PC-9 (cell line): ENCODE measurements at regions not wholly inside any gene's neighbourhood (a gene's known extent, or its start where the extent isn't known, plus 50 kb on each side); places are given as distances from the start of the nearest gene placed in this dataset.

ENCODE experiments used
- EZH2 ChIP-seq: fragments of 200-600 bp; sonication (generic); IDR thresholded peaks from 2 replicates; pipeline ENCODE4 v1.8.0; 2017; ENCODE audit warnings: antibody characterized with exemption, low read depth
- TF ChIP-seq, protein P1 (sequence below): fragments of 200-600 bp; sonication (generic); conservative IDR thresholded peaks from 2 replicates; pipeline ENCODE4 v1.6.1; 2017; ENCODE audit warnings: mixed run types, antibody characterized with exemption, mild to moderate bottlenecking, moderate library complexity

DNA sequence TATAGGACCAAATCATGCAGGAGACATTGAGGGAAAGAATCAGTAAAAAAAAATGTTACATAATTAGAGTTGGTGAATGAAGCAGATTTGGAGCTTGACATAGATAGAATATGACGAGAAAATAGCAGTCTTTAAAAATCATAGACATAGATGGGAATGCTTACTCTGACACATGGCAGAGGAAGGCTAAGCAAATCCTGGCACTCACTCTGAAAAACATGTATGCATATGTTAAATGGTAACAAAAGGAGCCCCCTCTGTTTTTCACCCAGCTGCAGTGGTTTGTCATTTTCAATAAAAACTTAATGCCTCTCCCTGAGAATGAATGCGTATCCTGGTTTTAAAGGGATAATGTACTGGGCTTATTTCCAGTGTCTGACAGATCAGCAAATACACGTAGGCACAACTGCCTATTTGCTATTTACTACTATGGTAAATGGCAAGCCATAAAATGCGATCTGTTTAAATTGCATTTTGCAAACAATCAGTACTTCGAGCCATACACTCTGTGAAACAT, 561.2 kb upstream of the SEL1L start:
- TF ChIP-seq, protein P1, sequence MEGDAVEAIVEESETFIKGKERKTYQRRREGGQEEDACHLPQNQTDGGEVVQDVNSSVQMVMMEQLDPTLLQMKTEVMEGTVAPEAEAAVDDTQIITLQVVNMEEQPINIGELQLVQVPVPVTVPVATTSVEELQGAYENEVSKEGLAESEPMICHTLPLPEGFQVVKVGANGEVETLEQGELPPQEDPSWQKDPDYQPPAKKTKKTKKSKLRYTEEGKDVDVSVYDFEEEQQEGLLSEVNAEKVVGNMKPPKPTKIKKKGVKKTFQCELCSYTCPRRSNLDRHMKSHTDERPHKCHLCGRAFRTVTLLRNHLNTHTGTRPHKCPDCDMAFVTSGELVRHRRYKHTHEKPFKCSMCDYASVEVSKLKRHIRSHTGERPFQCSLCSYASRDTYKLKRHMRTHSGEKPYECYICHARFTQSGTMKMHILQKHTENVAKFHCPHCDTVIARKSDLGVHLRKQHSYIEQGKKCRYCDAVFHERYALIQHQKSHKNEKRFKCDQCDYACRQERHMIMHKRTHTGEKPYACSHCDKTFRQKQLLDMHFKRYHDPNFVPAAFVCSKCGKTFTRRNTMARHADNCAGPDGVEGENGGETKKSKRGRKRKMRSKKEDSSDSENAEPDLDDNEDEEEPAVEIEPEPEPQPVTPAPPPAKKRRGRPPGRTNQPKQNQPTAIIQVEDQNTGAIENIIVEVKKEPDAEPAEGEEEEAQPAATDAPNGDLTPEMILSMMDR = no peak
- TF ChIP-seq EZH2 = no peak
